GM18498 (cell line): ENCODE measurements at regions not wholly inside any gene's neighbourhood (a gene's known extent, or its start where the extent isn't known, plus 50 kb on each side); places are given as distances from the start of the nearest gene placed in this dataset.
"Not testable (repeated sequence)": the region's sequence is repeated elsewhere in the genome, so short reads cannot be mapped to it uniquely, and the experiment has no call there.

Source experiments
- ATAC-seq: cut with Tn5 transposase; IDR thresholded peaks from one replicate; pipeline ENCODE4 v1.9.1; 2021; ENCODE audit warnings: mild to moderate bottlenecking, moderate library complexity; ENCODE audit not compliant: unreplicated experiment

DNA sequence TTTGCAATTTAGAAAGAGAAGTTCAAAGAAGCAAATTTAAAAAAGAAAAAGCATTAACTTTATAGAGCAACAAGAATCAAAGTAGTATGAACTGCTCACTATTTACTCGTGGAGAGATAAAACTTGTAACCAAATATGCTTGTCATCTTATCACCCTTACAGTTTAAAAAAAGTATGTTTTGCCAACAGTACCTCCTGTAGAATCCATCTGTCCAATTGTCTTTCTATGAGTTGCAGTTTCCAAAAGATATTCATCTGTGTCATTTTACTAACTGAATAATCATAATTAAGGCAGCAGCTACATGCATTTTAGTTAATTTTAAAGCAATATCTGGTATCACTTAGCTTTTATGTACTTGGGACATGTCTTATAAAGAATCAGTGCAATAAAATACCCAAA is 1112.3 kb downstream of the DSC3 start:
- ATAC-seq = no peak

DNA sequence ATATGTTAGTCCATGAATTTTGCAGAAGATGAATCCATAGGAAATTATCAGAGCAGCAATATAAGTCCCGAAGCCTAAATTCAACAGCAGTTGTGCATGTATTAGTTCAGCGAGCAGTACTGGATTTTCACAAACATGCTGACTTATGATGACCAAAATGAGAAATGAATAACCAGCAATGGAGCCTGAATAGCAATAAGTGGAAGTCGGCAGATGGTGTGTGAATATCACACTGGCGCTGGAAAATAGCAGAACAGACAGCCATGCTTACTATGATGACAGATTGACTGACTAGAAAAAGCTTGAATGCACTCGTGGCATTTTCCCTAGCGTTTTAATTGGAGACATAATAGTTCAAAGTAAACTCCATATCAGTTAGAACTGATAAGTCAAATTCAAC is 1114.5 kb downstream of the DSC3 start:
- ATAC-seq = no peak

DNA sequence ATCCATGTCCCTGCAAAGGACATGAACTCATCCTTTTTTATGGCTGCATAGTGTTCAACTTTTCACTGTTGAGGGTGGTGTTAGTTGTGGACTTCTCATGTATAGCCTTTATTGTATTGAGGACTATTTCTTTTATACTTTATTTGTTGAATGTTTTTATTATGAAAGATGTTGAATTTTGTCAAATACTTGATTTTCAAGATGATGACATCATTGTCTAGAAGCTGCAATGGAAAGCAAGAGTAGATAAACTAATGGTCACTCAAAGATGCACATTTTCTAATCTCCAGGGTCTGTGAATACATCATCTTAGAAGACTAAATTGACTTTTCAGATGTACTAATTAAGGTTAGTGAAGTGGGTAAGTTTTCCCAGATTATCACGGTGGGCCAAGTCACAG is 1117.0 kb downstream of the DSC3 start:
- ATAC-seq = no peak

DNA sequence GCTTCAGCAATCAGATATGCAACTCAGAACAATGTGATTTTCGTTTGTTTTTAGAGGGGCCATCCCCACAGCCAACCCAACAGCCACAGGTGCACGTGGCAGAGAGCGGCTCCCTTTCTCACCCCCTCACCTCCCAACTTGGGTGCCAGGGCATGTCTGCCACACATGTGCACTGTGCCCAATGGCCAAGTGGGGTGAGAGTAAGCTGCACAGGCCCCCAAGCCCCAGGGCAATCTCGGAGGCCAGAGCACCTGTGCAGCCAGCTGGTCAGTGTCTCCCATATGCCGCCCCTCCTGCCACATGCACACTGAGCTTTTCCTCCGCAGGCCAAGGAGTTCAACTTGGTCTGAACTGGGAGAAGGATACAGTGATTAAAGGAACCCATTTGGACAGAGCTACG is 1130.2 kb downstream of the DSC3 start:
- ATAC-seq = no peak

DNA sequence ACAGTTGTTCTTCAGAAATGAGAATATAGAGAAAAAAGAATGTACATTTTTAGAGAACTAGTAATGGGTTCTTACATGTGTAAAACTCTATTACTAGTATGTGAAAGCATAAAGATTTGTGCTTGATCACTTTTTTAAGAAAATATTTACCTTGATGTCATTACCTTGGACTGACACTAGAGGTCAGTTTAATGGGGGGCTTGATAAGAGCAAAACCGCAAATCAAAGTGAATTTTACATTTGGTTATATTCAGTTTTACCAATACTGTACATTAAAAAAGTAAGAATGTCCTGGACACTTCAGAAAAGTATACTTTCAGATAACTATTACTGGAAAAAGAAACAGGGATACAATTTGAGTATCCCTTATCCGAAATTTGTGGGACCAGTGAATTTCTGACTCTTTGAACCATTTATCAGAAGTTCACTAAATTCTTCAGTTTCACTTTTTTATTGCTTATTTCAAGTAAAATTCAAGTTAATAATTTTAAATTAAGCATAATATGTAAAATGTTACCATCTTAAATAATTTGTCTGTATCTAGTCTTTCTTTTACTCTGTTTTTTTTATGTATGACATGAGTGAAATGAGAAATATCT is 1149.5 kb downstream of the DSC3 start:
- ATAC-seq = no peak

DNA sequence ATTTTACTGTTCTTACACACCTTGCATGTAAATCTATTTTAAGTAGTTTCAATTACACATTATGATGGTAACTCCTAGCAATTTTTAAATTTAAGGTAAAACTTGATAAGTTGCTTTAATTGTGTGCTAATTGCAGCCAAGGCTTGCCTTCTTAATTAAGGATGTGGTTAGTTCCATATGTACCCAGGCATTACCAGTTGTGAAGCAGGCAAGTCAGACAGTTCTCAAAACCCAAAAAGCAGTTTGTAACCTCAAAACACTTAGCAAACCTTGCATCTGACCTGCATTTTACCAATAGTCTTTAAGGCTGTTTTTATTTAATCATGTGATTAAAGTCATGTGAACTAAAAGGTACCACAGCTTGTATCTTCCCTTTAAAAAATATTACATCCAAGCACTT is 1159.4 kb downstream of the DSC3 start:
- ATAC-seq = no peak

DNA sequence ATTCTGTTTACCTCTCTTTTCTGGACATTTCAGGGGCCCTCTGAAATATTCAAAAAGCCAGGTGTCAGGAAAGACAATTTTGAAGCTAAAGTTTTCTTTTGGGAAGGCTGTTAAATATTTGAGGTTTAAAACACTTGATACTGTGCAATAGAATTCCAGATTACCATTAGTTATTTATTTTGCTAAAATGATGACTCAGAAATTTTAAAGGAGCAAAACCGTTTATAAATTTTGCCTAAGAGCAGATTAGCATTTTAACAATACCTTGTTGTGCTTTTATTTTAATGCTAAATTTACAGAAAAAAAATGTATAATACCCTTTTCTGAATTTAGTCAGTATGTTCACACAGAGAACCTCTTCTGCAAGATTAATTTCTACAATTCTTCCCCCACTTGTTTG is 1159.9 kb downstream of the DSC3 start:
- no peak for ATAC-seq

DNA sequence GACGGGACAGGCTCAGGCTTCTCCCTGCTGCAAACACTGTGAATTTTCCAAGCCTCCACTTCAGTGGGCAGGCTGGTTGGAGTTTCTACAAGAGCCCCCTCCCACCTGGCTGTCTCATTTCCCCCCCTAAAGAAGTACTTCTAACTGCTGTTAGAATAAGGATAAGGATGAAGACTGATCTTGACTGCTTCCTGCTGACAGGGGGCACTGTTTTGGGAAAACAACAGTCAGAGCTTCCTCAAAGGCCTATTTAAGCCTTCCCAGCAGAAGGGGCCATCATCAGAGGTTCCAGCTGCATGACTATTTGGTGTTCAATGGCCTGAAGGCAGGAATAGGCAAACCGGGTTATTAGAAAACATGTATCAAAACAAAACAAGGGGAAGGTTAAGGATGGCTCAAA is 1162.8 kb downstream of the DSC3 start:
- ATAC-seq = no peak

DNA sequence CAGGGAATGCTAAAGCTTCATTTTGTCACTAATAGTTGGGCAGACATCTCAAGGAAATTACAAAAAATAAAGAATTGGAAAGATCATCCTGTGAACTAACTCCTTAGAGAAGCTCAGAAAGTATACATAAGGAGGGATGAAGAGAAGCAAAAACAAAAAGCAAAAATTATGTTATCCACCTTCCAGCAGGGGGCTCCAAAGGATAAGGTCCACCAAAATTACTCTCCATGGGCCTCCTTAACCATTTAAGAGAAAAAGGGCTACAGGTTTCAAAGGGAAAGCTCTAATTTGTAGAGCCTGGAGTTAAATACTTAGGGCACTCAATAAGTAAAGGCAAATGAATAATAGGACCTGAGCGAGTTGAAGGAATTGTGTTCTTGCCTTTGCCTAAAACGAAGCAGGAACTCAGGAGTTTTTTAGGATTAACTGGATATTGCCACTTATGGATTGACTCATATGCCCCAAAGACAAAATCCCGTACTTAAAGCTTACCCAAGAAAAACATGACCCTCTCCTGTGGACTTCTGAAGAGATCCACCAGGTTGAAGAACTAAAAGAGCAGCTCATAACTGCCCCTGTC is 1167.9 kb downstream of the DSC3 start:
- no peak for ATAC-seq

DNA sequence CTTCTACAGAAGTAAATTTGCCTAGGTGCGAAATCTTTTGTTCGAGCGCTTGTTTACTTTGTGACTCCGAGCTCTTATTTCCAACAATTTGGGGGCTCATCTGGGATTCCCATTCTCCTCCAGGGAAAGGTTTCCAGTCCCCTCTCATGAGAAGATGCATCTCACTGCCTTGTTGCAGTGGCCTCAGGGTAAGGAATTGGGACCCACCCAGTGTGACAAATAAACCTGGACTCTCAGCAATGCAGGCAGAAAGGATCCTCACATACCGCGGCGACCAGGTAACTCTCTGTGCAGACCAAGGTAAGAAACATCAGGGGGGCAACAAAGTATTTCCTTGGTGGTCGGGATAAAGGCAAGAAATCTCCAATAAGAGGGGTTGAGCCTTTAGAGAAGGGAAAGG is 1169.3 kb downstream of the DSC3 start:
- ATAC-seq = no peak

DNA sequence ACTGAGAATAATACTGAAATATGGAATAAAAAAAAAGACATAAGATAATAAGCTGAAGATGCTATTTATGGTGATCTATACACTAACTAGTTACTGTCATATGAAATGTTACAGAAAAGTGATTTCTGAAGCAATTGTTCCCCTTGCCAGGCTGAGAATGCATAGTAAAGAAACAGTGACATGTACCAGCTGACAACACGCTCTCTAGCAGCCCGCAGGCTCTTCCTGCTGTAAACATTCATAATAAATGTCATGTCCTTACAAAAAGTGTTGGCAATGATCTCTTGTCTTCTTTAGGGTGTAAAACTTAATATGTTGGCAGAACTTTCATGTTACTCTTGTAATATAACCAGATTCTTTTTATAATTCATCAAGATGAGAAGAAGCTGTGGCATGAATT is 1171.3 kb downstream of the DSC3 start:
- ATAC-seq = no peak

DNA sequence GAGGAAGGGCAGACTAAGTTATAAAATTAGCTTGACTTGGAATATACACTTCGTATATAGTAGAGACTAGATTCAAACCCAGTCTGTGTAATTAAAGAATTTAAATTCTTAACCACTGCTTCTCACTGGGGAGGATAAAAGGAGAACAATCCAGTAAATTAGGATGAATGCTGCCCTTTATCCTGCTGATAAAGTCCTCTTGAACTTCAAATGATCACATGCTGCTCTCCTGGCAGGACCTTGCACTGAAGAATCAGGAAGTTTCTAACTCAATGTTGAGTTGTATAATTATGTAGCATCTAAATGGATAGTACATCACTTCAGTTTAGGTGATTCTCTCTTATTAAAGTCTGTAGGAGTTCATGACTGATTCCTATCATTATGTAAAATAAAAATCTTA is 1179.7 kb downstream of the DSC3 start:
- no peak for ATAC-seq

DNA sequence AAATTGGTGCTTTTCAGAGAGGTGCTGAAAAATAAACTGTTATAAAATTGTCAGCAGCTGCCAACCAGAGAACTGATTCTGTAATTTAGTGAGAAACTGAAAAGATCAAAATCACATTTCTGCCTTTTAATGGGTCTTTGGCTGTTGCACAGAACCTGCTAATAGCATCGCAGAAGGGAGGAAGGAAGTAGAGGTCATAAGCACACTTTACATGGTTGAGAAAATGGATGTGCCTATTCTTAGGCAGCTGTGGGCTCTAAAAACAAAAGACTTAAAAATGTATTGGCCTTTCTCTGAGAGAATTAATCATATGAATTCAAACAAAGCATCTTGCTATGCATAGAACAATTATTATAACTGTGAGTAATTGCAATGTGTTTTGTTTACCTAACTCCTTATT is 1186.9 kb downstream of the DSC3 start:
- no peak for ATAC-seq

DNA sequence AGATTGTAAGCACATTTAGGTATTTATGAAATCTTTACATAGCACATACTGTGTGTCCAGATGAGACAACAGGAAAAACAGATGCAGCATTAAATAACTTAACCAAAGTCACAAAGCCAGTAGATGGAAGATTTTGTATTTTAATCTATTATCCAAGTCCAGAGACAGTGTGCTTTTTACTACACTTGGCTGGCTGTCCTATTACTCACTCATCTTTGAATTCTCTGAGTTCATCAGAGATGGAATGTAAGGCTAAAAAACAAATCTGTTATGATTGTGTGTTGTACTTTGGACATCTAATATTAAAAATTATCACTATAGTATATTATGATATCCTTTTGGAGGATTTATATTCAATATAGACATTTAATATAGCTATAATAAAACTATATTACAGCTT is 1189.4 kb downstream of the DSC3 start:
- ATAC-seq = no peak

DNA sequence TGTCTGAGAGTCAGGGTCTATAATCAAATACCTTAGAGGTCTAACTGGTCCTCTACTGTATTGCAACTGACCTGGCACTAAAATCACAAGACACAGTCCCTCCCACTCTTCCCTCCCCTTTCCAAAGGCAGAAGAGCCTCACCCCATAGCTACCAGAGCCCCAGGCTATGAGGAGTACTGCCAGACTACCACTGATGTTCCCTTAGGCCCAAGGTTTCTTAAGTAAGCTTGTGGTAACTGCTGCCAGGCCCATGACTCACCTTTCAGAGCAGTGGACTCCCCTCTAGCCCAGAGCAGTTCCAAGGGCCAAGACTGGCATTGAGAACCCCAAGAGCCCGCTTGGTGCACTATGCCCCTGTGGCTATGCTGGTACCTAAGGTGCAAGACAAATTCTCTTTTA is 1193.4 kb downstream of the DSC3 start:
- ATAC-seq = no peak

DNA sequence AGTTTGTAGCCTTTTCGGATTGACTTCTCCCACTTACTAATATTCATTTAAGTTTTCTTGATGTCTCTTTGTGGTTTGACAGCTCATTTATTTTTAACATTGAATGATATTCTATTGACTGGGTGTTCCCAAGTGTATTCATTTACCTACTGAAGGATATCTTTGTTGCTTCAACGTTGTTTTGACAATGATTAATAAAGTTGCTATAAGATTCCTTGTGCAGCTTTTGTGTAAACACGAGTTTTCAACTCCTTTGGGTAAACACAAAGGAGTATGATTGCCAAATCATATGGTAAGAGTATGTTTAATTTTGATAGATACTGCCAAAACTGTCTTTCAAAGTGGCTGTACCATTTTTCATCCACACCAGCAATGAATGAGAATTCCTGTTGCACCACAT is 1200.9 kb downstream of the DSC3 start:
- no peak for ATAC-seq

DNA sequence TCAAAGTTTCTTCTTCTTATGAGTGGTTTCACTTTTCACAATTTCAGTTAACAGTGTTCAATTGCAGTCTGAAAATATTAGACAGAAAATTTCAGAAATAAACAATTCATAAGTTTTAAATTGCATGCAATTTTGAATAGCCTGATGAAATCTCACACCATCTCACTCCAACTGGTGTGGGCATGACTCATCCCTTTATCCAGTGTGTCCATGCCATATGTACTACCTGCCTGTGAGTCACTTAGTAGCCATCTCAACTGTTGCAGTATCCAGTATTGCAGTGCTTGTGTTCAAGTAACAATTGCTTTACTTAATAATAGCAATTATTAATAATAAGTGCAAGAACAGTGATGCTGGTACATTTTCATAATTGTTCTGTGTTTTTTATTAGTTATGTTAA is 1202.5 kb downstream of the DSC3 start:
- ATAC-seq = no peak

DNA sequence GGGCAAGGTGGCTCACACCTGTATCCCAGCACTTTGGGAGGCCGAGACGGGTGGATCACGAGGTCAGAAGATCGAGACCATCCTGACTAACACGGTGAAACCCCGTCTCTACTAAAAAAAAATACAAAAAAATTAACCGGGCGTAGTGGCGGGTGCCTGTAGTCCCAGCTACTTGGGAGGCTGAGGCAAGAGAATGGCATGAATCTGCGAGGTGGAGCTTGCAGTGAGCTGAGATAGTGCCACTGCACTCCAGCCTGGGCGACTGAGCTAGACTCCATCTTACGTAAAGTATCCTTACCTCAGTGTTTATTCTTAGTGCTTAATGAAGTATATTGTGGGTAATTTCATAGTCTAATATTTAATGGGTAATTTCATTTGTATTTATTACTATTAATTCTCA is 1203.6 kb downstream of the DSC3 start:
- ATAC-seq = not testable (repeated sequence)

DNA sequence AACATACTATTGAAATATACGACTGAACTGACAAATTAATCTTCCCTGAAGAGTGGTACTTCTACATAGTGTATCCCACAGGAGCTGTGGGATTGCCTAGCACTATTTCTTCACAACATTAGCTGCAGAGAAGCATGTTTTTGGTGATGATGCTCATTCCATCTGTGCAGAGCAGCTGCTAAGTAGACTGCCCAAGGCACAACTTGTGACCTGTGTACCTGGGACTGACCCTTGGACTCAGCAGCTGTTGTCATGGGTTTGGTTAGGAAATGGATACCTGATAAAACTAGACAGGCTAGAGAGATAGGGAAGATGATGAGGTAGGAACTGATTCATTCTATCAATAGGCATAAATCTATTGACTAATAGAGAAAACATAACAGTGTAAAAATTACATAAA is 1204.0 kb downstream of the DSC3 start:
- ATAC-seq = no peak

DNA sequence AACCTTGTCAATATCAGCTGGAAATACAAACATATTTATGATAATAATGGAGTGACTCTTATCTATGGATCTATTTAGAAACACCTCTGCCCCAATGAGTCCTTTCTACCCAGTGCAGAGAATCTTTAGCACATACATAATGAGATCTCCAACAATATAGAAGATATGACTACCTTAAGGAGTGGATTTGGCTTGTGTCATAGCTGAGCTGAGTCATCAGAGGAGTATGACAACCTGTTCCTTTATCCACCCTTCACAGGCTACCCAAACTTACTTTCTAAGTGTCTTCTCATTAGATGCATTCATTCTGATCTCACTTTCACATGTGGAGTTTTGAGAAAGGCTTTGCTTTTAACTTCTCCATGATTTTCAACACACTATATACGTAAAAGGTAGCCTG is 1218.9 kb downstream of the DSC3 start:
- ATAC-seq = no peak

DNA sequence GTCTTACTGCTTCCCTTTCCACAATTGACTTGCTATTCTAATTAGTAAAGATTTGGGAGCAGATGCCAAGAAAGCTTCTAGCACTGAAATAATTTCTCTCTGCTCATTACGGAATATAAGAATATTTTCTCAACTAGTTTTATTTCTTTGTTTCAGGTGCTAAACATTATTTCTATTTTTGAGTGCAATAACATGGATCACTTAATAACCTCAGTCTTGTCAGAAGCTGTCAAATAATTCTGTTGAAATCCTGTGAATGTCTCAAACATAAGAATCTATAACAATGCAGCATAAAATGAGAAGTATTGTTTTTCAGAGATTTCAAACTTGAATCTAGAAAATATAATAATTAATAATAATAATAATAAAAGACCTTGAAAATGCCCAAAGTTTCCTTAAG is 1221.0 kb downstream of the DSC3 start:
- no peak for ATAC-seq

DNA sequence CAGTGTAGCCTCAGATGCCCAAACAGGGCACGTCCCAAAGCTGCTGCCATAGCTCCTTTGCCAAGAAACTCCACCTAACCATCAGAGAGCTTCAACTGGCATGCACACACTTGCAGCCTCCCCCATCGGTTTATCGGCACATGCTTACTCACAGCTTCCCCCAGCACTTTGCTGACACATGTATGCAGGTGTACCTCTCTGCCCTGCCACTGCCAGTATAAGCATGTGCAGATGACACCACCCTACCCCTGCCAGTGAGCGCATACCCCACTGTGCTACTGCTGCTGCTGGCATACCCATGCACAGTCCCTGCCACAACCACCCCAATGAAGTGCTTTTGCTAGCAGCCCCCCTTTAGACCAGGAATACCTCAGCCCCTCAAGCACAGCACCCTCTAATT is 1231.0 kb downstream of the DSC3 start:
- no peak for ATAC-seq

DNA sequence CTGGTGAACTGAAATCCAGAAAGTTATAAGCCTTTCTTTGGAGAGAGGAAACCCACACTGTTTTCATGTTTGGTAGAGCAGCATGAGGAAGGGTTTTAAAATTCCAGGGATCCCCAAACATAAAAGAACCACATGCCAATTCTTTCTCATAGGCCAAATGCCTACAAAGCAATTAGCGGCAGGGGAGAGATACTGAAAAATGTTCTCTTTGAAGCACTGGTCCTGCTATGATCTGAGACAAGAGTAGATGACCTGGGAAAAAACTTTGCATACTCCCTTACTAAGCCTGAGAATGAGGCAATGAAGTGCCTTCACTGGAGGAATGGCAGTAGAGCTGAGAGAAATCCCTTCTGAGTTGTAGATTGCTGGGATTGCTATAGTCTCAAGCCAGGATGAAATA is 1261.7 kb downstream of the DSC3 start:
- ATAC-seq = no peak
